Stimulated activated naive B cell treated with anti-CD40 and anti-IgM and Interleukin-4, amounts not matched to agents 10 μg/mL and 1 μg/mL and 100 μg/mL, for 72 hours (primary cell): ENCODE measurements at regions not wholly inside any gene's neighbourhood (a gene's known extent, or its start where the extent isn't known, plus 50 kb on each side); places are given as distances from the start of the nearest gene placed in this dataset.

ENCODE experiments used
- ATAC-seq, 2 donors: fragments of 150-1000 bp; cut with Tn5 transposase; replicated peaks; 2 replicates each; pipeline ENCODE4 v1.10.0; 2021; ENCODE audit warnings: moderate library complexity in 1 of 2
- DNase-seq: peaks from one replicate; pipeline ENCODE4 v3.0.0; 2021
- H3K27ac Mint-ChIP-seq: one replicate; pipeline ENCODE4 v1.8.0; 2022; ENCODE audit warnings: mild to moderate bottlenecking, mixed read lengths
- H3K27me3 Mint-ChIP-seq, 2 donors: one replicate each; pipeline ENCODE4 v1.8.0; 2022; ENCODE audit warnings: mixed read lengths in 2 of 2
- H3K36me3 Mint-ChIP-seq, 2 donors: one replicate each; pipeline ENCODE4 v1.8.0; 2022; ENCODE audit warnings: mixed read lengths in 2 of 2, mild to moderate bottlenecking in 1 of 2
- H3K4me1 Mint-ChIP-seq, 2 donors: one replicate each; pipeline ENCODE4 v1.8.0; 2022; ENCODE audit warnings: mixed read lengths in 2 of 2, mild to moderate bottlenecking in 1 of 2
- H3K4me3 Mint-ChIP-seq, 2 donors: one replicate each; pipeline ENCODE4 v1.8.0; 2022; ENCODE audit warnings: mild to moderate bottlenecking in 2 of 2, mixed read lengths in 2 of 2, moderate library complexity in 1 of 2
- H3K9me3 Mint-ChIP-seq, 2 donors: one replicate each; pipeline ENCODE4 v1.8.0; 2022; ENCODE audit warnings: mixed read lengths in 2 of 2, mild to moderate bottlenecking in 1 of 2

DNA sequence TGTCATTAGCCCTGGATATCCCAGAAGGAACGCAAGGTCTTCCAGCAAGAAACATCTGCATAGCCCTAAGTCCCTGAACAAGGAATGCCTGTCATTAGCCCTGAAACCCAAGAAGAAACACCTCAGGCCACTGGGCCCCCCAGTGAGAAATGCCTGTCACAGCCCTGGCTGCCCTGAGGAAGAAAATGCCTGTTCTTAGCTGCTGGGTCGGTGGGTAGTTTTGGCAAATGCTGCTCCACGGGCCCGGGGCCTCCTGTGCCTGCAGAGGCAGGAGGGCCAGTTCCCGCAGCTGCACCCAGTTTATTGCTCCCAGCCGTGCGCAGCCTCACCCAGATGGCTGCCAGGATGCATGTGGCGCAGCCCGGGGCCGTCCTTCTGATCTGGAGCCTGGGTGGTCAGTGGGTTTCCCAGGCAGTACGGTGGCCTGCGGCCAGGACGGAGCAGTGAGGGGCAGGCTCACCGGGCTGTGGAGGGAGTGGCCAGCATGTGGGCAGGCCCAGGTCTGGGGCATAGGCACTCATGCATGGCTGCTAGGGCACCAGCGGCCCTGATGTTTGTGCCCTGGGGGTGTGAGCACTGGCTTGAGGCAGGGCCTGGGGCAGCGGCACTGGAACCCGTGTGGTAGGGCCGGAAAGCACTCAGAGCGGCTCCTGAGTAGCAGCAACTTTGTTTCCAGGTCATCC lies 219.0 kb downstream of the ERMARD start:
- Mint-ChIP-seq H3K27me3 (peaks cover 6 to 18% of the 10 kb centered on the region in 2 donors), H3K27ac (no peak overlapping the region), H3K36me3 (no peaks in the 10 kb centered on the region), H3K9me3 (no peaks in the 10 kb centered on the region), H3K4me1 (peaks cover 0 to 1% of the 10 kb centered on the region in 2 donors), H3K4me3 (no peak overlapping the region)
- DNase-seq, result no peak
- no peak for ATAC-seq

DNA sequence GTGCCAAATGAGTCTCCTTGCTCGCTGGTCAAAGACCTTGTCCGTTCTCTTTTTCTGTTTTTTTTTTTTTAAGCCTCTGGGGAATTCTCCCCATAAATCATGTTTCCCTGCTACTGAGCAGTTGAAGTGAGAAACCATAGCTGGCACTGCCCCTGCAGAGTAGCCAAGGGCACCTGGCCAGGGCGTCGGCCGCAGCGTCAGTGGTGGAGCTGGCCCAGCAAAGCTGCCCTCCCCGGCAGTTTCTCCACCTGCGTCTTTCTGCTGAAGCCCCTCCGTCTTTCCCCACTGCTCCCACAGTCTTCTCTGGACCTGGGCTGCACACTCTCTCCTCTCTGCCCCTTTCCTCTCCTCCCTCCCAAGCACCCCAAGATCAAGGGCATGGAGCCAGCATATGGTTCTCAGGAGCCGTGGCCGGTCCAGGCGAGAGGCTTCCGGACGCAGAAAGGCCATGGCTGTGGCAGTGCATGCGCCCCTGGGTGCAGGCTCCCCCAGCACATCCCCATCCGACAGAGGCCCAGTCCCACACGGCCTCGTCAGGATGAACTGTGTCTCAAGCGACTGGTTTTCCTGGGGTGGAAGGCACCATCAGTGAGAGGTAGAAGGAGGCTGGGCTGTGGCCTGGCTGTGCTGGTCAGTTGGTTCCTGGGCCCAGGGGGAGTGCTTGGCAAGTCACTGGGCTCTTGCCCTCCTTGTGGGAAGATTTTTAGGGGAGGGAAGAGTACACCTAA lies 218.1 kb downstream of the ERMARD start:
- ATAC-seq, result no peak
- no peak overlapping the region for H3K27ac Mint-ChIP-seq
- no peaks in the 10 kb centered on the region for H3K9me3 Mint-ChIP-seq

DNA sequence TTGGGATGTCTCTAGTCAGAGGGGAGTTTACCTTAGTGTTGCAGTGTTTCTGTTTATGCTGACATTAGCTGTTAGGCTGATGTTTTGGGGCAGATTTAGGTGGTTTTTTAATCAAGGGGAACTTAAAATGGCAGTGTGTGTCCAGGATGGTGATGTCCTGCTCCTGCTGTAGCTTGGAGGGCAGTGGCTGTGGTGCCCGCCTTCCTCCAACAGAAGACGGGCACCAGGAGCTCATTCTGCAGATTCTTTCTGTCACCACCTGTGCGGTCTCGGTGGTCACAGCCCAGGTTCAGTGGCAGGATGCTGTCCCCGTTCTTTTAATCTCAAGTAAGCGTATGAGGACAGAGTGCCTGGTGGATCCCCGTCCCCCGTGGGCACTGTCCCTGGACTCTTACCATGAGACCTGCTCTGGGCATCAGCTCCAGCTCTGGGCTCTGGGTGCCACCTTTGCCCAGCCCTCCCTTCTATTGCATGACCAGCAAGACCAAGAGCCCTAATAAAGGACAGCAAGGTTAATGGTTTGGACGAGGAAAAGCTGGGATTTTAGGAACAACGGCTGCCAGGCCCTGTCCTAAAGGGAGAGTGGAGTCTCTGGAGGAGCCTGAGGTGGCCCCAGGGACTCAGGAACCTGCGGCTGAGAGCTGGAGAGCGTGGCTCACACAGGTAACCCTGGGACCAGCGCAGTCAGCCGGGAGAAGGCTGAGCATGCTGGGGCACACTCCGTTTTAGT lies 217.3 kb downstream of the ERMARD start:
- Mint-ChIP-seq H3K4me3 (no peak overlapping the region), H3K27me3 (peaks cover 10 to 14% of the 10 kb centered on the region in 2 donors), H3K27ac (no peak overlapping the region), H3K4me1 (peaks cover 0 to 1% of the 10 kb centered on the region in 2 donors), H3K9me3 (no peaks in the 10 kb centered on the region), H3K36me3 (no peaks in the 10 kb centered on the region)
- ATAC-seq (no peak), DNase-seq (no peak)

More for the DNA sequence above, 218.1 kb downstream of the ERMARD start:
- H3K36me3 Mint-ChIP-seq, result no peaks in the 10 kb centered on the region
- no peak overlapping the region for H3K4me3 Mint-ChIP-seq
- no peak for DNase-seq
- peaks cover 10 to 14% of the 10 kb centered on the region in 2 donors for H3K27me3 Mint-ChIP-seq
- peaks cover 0 to 1% of the 10 kb centered on the region in 2 donors for H3K4me1 Mint-ChIP-seq

DNA sequence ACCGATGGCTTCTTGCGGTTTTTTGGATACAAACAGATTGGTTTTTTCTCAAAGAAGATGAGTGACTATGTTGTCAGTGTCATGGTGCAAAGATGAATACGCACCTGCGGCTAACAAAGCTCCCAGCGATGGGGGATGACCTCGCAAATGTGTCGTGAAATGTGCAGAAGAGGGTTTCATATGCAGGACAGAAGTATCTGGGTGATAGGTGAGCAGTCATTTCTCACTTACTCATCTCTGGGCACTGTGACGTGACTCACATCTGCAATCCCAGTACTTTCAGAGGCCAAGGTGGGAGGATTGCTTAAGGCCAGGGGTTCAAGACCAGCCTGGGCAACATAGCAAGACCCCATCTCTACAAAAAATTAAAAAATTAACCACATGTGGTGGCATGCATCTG lies 216.3 kb downstream of the ERMARD start:
- no peak for DNase-seq
- no peak overlapping the region for H3K4me3 Mint-ChIP-seq
- no peaks in the 10 kb centered on the region for H3K36me3 Mint-ChIP-seq
- H3K27me3 Mint-ChIP-seq, result peaks cover 16 to 20% of the 10 kb centered on the region in 2 donors
- ATAC-seq, result peak in 1 of 2 donors; percentile 53
- H3K4me1 Mint-ChIP-seq, result peaks cover 0 to 1% of the 10 kb centered on the region in 2 donors
- H3K9me3 Mint-ChIP-seq, result no peaks in the 10 kb centered on the region
- no peak overlapping the region for H3K27ac Mint-ChIP-seq

DNA sequence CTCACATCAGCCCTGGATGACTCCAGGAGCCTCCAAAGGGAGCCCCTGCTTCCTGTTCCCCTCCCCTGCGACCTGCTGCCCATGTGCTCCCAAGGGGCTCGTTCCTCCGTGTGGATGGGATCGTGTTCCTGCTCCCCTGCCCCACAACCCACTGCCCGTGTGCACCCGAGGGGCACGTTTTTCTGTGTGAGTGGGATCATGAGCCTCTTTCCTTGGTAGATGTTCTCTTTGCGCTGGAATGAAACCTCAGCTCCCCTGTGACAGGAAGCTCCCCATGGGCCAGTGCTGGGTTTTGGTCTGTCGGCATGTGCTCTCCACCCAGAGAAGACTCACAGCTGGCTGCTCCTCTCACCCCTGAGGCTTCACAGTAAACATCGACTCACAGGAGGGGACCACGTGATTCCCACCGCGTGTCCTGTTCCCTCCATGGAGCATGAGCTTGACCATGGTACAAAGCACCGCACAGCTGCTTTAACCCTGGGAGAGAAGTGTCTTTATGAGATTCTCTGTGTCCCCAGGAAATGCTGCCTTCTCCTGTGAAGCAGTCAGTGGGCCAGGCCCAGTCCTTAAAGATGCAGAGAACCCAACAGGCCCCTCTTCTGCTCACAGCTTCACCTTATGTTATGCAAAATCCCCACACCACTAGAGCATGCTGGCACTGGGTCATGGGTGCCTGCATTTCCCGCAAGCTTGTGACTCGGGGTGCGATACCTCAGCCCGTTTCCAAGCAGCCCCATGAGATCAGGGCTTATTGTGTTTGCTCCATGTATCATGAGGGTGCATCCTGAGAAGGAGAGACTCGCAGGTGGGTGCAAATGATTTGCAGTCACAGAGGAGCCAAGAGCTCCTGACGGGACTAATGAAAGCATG lies 215.1 kb downstream of the ERMARD start:
- Mint-ChIP-seq H3K9me3 (no peaks in the 10 kb centered on the region), H3K27ac (no peak overlapping the region), H3K27me3 (peaks cover 25% of the 10 kb centered on the region in 2 donors), H3K4me1 (peaks cover 1 to 2% of the 10 kb centered on the region in 2 donors), H3K4me3 (no peak overlapping the region), H3K36me3 (no peaks in the 10 kb centered on the region)
- ATAC-seq (no peak), DNase-seq (no peak)

DNA sequence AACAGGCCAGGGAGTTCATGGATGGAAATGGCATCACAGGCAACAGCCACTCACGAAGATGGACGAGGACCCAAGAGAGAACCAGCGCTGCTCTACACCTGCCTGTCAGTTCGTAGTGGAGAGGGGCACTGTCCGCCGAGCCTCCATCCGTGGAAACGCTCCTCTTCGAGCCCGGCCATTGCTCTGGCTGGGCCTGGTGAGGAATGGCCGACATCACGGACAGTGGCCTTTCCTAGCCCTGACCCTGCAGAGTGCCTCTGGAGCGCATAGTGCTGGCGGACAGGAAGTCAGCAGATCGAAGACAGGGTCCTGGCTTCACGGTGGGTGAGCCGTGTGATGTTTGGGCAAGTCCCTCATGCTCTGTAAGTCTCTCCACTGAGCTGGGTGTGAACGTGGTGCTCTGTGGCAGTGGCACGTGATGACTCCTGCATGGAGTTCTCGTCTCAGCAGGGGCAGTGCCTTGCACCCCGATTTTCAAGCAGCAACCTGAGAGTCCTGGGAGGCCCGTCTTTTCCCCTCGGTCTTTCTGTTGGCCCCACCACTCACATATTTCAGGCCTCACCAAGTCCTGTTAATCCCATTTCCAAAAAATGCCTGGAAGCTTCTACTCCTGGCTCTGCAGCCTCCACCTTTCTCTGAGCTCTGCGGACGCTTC lies 214.4 kb downstream of the ERMARD start:
- H3K9me3 Mint-ChIP-seq, result no peaks in the 10 kb centered on the region

DNA sequence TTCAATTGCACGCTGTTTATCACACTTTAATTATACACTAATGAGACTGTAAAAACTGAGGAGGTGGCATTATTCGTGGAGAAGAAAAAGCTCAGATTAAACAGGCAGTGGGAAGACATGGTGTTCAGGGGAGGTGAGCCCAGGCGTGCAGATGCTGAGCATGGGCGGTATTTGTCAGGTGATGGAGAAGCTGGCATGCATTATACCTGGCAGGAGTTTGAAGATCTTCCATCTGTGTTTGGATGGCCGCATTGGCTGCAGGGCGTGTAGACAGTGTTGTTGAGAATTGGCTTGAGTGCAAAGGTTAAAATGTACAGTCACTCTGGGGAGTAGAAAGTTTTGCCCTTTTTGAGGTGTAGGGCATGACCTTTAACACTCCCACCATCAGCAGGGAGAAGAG lies 213.8 kb downstream of the ERMARD start:
- Mint-ChIP-seq H3K4me1 (peaks cover 5 to 6% of the 10 kb centered on the region in 2 donors), H3K36me3 (no peaks in the 10 kb centered on the region), H3K27ac (no peak overlapping the region), H3K27me3 (peaks cover 31 to 33% of the 10 kb centered on the region in 2 donors), H3K9me3 (no peaks in the 10 kb centered on the region), H3K4me3 (no peak overlapping the region)
- no peak for DNase-seq
- no peak for ATAC-seq

More for the DNA sequence above, 214.4 kb downstream of the ERMARD start:
- ATAC-seq (no peak), DNase-seq (no peak)
- Mint-ChIP-seq H3K4me1 (peaks cover 5 to 6% of the 10 kb centered on the region in 2 donors), H3K4me3 (no peak overlapping the region), H3K27ac (no peak overlapping the region), H3K36me3 (no peaks in the 10 kb centered on the region), H3K27me3 (peaks cover 31 to 33% of the 10 kb centered on the region in 2 donors)

DNA sequence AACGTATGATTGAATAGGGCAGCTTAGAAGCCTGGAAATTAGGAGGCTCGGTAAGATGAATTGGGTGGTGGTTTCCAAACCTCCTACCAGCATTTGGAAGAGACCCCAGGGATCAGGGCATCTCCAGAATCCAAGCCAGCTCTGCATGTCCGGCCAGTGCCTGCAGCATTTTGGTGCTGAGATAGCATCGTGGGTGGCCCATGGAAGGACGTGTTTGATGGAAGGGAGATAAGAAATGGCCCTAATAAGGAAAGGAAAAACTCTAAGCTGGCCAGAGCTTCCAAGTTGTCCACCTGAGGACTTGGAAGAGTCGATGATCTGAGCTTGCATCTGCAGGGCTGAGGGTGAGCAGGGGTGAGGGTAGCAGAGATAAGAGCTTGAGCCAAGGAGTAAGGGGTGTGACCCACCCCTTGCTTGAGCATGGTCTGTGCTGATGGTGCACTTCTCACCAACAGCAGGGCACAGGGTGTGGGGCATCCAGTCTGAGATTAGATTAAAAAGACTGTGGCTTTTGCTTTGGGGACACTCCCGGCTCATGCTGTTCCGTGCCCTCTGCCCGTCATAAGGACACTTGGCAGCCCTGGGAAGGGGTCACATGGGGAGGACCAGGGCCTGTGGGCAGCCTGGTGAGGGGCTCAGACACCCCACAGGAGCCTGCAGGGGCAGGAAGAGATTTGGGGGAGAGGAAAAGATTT lies 213.2 kb downstream of the ERMARD start:
- DNase-seq, result no peak
- Mint-ChIP-seq H3K27ac (no peak overlapping the region), H3K4me3 (no peak overlapping the region), H3K27me3 (peaks cover 30 to 31% of the 10 kb centered on the region in 2 donors), H3K4me1 (peaks cover 5 to 7% of the 10 kb centered on the region in 2 donors), H3K36me3 (no peaks in the 10 kb centered on the region), H3K9me3 (no peaks in the 10 kb centered on the region)
- no peak for ATAC-seq

DNA sequence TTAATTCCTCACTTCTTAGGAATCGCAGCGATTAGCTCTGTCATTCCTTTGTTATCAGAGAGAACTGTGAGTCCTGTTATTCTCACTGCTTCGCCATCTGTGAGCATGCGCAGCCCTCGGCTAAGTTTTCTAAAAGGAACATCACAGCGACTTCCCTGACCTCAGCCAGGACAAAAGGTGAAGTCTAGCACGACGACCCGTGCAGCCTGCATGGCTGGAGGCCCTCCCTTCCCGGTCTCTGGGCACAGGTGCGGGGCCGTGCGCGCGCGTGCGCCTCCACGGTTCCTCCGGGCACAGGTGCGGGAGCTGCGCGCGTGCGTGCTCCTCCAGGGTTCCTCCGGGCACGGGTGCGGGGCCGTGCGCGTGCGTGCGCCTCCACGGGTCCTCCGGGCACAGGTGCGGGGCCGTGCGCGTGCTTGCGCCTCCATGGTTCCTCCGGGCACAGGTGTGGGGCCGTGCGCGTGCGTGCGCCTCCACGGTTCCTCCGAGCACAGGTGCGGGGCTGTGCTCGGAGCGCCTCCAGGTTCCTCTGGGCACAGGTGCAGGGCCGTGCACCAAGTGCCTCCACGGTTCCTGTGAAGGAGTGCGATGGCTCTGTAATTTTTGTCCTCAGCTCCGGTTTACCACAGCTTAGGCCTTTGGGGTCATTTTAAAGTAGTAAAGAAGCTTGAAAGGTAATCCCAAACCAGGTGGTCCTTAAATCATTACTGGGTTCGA lies 212.3 kb downstream of the ERMARD start:
- peaks cover 27 to 30% of the 10 kb centered on the region in 2 donors for H3K27me3 Mint-ChIP-seq
- H3K9me3 Mint-ChIP-seq, result no peaks in the 10 kb centered on the region
- no peak overlapping the region for H3K4me3 Mint-ChIP-seq
- H3K27ac Mint-ChIP-seq, result no peak overlapping the region
- peaks cover 11 to 16% of the 10 kb centered on the region in 2 donors for H3K4me1 Mint-ChIP-seq
- ATAC-seq (no peak), DNase-seq (no peak)
- no peaks in the 10 kb centered on the region for H3K36me3 Mint-ChIP-seq

DNA sequence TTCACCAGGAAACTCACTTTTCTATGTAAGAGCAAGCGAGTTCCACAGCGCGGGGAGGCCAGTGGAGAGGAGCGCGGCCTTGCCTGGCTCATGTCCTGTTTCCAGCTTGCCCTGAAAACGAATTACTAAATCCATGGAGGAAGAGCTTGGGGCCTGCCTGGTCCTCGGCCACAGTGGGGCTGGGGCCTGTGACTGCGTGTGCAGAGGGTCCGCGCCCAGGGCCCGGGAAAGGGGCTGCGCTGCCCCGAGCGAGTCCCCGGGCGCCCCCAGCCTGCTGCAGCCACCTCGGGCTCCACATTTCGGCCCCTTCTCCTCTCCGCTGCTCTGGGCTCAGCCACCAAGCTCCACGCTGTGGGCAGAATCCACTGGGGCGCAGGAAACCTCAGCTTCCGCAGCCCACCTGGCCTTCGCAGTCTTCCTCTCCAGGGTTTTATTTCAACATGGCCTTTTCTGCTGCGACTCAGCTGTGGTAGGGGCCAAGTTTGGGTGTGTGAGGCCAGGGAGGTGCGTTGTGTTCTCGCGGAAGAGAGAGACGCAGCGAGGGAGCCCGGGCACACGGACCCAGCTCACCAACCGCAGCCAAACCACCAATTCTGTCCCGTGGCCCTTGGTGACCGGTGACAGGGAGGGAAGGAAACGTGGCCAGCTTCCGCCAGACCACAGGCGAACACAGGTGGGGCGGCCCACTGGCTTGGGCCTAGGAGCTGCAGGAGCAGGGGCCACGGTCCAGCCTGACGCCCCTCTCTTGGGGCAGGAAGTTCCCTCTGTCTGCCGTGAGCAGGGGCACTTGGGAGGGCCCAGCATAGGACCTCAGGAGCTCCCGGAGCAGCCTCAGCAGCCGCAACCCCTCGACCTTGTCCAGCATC lies 211.4 kb downstream of the ERMARD start:
- Mint-ChIP-seq H3K27me3 (peaks cover 26 to 39% of the 10 kb centered on the region in 2 donors), H3K4me3 (peak overlapping the region in 1 of 2 donors; percentile 56), H3K9me3 (no peaks in the 10 kb centered on the region), H3K27ac (peak overlapping the region; percentile 62), H3K4me1 (peaks cover 15 to 25% of the 10 kb centered on the region in 2 donors), H3K36me3 (no peaks in the 10 kb centered on the region)
- ATAC-seq (no peak), DNase-seq (no peak)

DNA sequence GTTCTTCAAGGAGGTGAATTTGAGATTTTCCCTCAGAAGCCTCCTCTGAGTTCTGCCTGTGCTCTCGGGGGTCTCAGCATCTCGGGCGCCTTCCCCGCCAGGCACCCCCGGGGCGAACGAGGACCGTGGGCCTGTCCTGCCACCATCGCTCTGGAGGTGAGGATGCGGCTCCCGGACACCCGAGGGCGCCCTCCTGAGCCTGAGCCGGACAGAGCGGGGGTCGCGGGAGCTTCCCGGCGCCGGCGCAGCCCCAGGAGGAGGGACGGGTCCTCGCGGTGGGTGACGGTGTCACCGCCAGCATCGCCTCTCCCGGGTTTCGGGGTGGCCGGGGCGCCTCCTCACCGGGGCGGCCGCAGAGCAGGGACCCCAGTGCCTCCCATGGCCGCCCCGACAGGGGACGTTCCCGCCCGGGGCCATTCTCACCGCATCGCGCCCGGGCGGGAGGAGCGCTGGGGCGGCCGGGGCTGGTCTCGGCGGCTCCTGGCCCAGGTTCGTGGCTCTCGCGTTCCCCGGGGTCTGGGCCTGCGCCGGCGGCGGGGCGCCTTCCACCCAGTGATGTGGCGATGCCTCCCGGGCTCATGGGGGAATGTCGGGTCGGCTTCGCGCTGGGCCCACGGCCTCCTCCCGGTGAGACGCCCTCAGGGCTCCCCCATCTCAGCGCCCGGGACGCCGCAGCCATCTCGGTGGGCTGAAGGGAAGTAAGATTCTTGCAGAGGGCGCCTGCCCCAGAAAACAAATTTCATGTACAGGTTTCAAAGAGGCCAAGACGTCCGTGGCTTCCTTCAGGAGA lies 210.5 kb downstream of the ERMARD start:
- peaks cover 26 to 42% of the 10 kb centered on the region in 2 donors for H3K27me3 Mint-ChIP-seq
- H3K4me1 Mint-ChIP-seq, result peaks cover 15 to 25% of the 10 kb centered on the region in 2 donors
- ATAC-seq (peak; percentile 46 to 49), DNase-seq (no peak)
- H3K9me3 Mint-ChIP-seq, result no peaks in the 10 kb centered on the region
- H3K27ac Mint-ChIP-seq, result peak overlapping the region; percentile 14
- no peaks in the 10 kb centered on the region for H3K36me3 Mint-ChIP-seq
- peak overlapping the region; percentile 10 to 56 for H3K4me3 Mint-ChIP-seq
